ENCODE measurements at regions not wholly inside any gene's neighbourhood (a gene's known extent, or its start where the extent isn't known, plus 50 kb on each side); places are given as distances from the start of the nearest gene placed in this dataset.

DNA sequence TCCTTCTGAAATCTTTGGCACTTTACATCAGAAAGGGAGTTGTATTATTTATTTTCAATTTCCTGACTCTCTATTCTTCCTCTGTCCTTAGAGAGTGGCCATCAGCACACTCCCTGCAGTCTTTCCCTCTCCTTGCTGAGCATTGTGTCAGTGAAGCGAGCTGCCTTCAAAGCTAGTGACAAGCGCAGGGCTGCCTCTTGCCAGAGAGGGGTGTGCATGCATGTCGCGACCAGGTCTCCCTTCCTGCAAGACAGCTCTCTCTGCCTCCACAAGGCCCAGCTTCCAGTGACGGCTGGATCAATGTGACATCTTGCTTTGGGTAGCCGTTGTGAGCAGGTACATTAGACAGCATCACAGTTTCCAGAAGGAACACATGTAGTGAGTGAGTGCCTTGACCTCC is 810.9 kb upstream of the TENM3 start:
- H3K4me3 ChIP-seq (ENCODE audit: low read depth, low read length), result no peak overlapping the region
- no peak for DNase-seq (ENCODE audit: low read depth)

- no peak for DNase-seq (ENCODE audit: low read depth)
- H3K4me3 ChIP-seq (ENCODE audit: low read depth, low read length), result no peak overlapping the region
Observed at GRCh38 chr4:181437895-181438294, 805.3 kb upstream of the TENM3 start.

DNA sequence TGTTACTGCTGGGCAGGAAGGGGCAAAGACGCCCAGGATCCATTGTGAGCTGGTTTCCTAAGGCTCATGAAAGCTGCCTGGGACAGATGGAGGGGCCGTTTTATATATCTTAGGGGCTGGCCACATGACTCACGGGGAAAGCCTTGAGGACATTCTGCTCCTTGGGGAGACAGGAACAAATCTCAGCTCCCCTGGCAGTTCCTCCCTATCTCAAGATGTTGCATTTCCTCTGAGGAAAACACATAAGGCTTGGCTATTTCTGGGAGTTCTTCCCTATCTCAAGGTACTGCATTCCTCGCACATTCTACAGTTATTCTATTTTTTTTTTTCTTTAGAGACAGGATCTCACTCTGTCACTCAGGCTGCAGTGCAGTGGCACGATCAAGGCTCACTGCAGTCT is 804.6 kb upstream of the TENM3 start:
- no peak for DNase-seq (ENCODE audit: low read depth)
- no peak overlapping the region for H3K4me3 ChIP-seq (ENCODE audit: low read depth, low read length)

DNA sequence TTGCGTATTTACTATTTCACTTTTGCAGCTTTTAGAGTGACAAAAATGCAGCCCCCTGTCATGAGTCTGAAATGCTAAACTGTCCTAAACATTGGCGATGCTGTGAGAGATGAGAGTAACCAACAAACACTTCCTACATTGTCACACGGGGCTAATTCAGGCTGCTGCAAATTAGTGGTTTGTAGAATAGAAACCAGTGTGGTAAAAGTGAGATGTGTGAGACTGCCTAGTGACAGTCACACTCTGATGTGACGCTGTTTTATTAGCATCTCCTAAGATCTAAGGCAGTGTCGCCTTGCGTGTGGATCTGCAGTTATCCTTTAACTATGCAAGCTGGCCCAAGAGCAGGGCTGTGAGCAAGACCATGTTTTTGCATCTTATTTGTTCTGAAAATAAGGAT is 800.2 kb upstream of the TENM3 start:
- DNase-seq (ENCODE audit: low read depth), result no peak
- H3K4me3 ChIP-seq (ENCODE audit: low read depth, low read length), result no peak overlapping the region

DNA sequence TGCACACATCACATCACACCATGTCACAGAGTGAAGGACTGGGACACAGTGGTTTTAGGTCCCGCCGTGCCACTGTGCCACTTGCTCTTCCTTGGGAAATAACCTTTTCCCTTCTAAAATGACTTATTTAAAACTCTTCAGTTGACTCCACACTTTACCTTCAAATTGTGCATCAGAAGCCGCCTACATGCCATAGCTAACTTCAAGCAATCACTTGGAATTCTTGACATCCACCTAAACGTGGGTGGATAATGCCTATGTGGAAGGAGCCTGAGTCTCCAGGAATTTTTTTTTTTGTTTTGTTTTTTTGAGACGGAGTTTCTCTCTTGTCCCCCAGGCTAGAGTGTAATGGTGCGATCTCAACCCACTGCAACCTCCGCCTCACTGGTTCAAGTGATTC is 777.4 kb upstream of the TENM3 start:
- H3K4me3 ChIP-seq (ENCODE audit: low read depth, low read length), result no peak overlapping the region
- no peak for DNase-seq (ENCODE audit: low read depth)

GRCh38 chr4:181468451-181468850 is 774.8 kb upstream of the TENM3 start:
- no peak overlapping the region for H3K4me3 ChIP-seq (ENCODE audit: low read depth, low read length)
- DNase-seq (ENCODE audit: low read depth), result no peak

DNA sequence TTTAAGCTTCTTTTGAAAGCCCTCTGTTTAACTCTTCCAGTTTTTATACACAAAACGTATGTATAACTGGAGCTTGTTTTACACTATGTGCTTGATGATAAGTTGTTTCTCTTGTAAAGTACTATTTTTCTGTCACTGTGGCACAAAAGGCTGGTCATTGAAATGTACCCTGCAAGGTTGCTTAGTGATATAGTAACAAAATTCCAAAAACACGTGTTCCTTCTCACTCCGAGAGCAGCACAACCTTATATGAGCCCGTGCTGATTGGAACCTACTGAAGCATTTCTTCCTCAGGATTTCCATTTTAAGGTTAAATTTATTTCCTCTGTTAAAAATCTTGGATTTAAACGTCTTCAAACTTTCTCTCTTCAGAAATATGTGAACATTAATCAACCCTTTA is 772.9 kb upstream of the TENM3 start:
- DNase-seq (ENCODE audit: low read depth), result no peak
- H3K4me3 ChIP-seq (ENCODE audit: low read depth, low read length), result no peak overlapping the region

DNA sequence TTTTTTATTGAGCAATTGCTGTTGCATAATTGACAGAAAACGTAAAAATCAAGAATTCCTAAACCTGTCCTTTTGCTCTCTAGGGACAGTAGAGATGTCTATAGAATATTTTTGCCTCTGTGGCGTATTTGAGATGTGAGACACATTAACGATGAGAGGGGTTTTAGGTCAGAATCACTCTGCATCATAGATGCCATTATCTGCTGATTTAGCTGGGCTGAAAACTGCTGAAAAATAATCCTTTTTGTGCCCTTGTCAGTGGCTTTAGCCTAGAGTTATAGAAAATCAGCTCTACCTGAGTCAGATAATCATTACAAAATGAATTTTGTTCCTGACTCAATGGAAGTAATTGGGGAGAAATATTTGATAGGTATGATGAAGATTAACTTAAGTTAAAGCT is 767.8 kb upstream of the TENM3 start:
- H3K4me3 ChIP-seq (ENCODE audit: low read depth, low read length), result no peak overlapping the region
- DNase-seq (ENCODE audit: low read depth), result no peak

- no peak overlapping the region for H3K4me3 ChIP-seq (ENCODE audit: low read depth, low read length)
Observed at GRCh38 chr4:181475781-181476507, 767.3 kb upstream of the TENM3 start.

DNA sequence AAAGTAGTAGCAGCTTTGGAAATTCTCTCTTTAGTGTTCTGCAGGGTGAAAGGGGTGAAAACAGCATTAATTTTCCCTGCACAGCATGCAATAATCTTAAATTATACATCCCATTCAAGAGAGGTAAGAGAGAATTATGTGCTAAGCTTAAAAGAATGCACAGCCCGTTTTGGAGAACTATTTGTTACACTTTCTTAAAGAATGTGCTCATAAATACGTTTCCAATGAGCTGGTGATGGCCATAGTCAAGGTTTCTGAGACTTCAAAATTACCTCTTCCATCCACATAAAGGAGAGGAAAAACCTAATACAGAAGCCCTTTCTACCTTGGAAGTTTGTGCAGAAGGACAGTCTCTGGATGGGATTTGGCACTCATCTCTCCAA is 766.7 kb upstream of the TENM3 start:
- DNase-seq (ENCODE audit: low read depth), result no peak
- no peak overlapping the region for H3K4me3 ChIP-seq (ENCODE audit: low read depth, low read length)

More at GRCh38 chr4:181475781-181476507, 767.3 kb upstream of the TENM3 start:
- DNase-seq (ENCODE audit: low read depth), result no peak

GRCh38 chr4:181477591-181477990 is 765.6 kb upstream of the TENM3 start:
- no peak for DNase-seq (ENCODE audit: low read depth)
- no peak overlapping the region for H3K4me3 ChIP-seq (ENCODE audit: low read depth, low read length)

GRCh38 chr4:181478656-181479055 is 764.5 kb upstream of the TENM3 start:
- DNase-seq (ENCODE audit: low read depth), result no peak
- no peak overlapping the region for H3K4me3 ChIP-seq (ENCODE audit: low read depth, low read length)

GRCh38 chr4:181479141-181479540 is 764.1 kb upstream of the TENM3 start:
- DNase-seq (ENCODE audit: low read depth), result no peak
- H3K4me3 ChIP-seq (ENCODE audit: low read depth, low read length), result no peak overlapping the region

DNA sequence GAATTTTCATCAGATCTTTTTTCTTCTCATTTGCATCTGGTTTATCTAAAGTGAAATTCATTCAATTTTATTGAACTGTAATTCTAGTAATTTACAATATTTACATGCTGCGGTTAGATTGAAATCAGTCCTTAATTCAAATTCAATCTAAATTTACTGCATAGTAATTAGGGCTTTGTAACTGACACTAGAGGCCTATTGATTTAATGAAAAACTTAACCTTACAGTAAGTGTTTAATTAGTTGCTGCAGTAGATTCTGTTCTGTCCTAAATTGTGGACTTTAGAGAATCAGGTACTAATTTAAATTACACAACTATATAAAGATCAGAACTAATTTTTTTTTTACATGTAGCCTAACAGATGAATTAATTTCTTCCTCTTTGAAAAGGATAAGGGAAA is 758.8 kb upstream of the TENM3 start:
- no peak for DNase-seq (ENCODE audit: low read depth)
- H3K4me3 ChIP-seq (ENCODE audit: low read depth, low read length), result no peak overlapping the region

DNA sequence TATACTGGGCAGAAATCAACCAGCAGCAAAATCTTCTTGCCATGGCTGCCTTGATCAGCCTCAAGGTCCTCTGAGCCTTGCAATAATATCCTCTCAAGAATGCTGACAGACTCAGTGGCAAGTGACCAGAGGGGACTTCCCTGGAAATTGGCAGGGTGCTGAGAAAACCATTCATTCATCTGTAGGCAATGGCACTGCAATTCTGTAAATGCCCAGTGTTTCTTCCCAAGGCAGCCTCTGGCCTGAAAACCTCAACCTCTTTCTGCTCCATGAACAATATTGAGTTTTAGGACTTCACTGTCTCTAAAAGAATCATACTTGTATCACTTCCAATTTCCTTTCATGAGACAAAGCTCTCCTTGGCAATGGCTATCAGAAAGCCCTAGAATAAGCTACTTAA is 754.3 kb upstream of the TENM3 start:
- DNase-seq (ENCODE audit: low read depth), result no peak
- H3K4me3 ChIP-seq (ENCODE audit: low read depth, low read length), result no peak overlapping the region

DNA sequence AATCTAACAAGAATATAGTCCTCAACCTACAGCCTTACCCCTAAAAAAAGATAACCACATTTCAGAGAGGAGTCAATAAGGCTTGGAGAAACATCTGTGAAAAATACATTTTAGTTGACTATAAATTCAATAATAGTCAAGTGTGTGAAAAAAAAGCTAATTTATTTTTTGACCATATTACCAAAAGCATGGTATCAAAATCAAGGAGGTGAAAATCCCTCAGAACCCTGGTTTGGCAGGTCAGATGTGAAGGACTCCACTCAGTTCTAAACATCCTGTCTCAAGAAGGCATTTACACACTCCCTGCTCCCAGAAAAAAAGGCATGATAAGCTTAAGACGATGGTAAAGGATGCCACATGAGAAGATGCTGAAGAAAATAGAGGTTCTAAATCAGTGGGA is 745.1 kb upstream of the TENM3 start:
- H3K4me3 ChIP-seq (ENCODE audit: low read depth, low read length), result no peak overlapping the region
- DNase-seq (ENCODE audit: low read depth), result no peak

DNA sequence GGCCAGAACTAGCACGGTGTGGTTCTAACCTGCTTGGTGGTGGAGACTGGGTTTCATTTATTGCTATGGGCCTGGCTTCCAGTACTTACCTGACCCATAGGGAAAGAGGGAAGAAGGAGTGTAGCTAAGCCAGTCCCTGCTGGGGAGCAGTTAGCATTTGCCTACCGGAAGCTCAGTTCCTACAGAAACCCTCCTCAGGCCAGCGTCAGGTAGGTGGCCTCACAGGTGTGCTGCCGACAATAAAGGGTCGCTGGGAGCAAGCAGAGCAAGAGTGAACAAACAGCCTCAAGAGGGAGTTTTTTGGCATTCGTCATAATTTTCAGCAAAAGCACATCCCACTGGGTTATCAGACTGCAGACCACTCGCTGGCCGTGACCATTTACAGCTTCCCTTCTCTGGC is 740.6 kb upstream of the TENM3 start:
- no peak for DNase-seq (ENCODE audit: low read depth)
- H3K4me3 ChIP-seq (ENCODE audit: low read depth, low read length), result no peak overlapping the region

GRCh38 chr4:181503687-181504390 is 739.4 kb upstream of the TENM3 start:
- DNase-seq (ENCODE audit: low read depth), result no peak
- H3K4me3 ChIP-seq (ENCODE audit: low read depth, low read length), result no peak overlapping the region

DNA sequence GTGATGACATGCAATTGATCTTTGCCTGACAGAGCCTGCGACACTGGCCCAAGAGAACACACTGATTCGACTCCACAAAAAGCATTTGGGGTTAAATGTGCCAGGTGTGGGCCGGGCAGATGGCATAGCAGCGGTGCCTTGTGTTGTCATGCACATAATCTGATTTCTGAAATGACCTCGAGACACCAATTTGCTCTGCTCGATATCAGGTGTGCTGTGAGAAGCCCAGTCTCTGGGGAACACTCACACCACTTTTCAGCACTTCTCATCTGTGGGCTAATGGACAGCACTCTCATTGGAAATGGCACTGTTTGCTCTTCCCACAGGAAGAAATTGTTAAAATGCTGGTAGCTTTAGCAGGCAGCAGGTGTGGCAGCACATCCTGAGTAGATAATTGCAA is 738.3 kb upstream of the TENM3 start:
- H3K4me3 ChIP-seq (ENCODE audit: low read depth, low read length), result no peak overlapping the region
- no peak for DNase-seq (ENCODE audit: low read depth)

DNA sequence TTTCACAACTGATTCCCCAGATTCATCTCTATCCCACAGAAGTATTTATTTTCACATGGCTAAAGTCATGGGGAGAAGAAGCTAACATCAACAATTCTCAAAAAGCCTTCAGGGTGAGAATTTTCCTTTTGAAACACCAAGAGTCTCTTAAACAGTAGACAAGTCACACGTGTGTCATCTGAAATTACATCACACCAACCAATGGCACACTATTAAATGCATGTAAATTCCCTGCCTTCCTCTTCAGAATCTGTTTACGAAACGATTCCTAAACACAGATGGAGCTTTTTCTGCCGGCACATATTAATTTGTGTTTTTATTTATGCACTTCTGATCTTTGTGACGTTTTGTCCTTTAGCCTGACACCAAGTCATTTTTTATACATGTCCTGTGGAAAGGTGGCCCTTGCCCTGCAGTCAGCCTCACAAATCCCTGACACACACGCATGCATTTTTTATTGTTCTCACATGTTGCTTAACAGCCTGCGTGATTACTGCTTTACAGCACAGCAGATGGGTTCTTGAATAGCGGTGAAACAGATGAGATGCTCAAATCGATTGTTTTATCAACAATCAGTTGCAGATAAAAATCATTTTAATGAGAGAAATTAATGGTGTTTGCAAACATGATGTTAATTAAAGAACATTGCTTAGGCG is 735.9 kb upstream of the TENM3 start:
- no peak overlapping the region for H3K4me3 ChIP-seq (ENCODE audit: low read depth, low read length)
- no peak for DNase-seq (ENCODE audit: low read depth)

DNA sequence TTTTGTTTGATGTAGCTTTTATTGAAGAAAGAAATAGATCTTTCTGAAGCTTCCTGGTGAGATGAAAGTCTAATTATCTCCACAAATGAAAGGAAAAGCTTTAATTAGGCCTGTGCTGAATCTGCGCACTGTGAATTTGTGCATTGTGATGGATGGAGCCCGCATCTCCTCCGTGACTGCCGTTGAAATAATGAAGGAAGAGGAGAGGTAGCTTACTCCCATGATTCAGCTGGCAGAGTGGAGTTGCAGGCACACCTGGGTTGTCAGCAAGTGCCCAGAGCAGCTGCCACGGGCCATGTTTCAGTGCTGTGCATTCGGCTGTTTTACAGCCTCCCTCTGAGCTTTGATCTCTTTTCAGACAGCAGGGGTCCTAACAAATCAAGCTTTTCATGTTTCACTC is 735.3 kb upstream of the TENM3 start:
- H3K4me3 ChIP-seq (ENCODE audit: low read depth, low read length), result no peak overlapping the region

More for the DNA sequence above, 735.3 kb upstream of the TENM3 start:
- DNase-seq (ENCODE audit: low read depth), result no peak

Data from skeletal muscle cell (primary cell).